ENCODE measurements at regions not wholly inside any gene's neighbourhood (a gene's known extent, or its start where the extent isn't known, plus 50 kb on each side); places are given as distances from the start of the nearest gene placed in this dataset.

GRCh38 chr2:12918835-12919445 is 202.2 kb downstream of the TRIB2 start:
- no peak for TF ChIP-seq POLR2A (IDR thresholded peaks at IDR 0.05)
- TF ChIP-seq, protein P1, sequence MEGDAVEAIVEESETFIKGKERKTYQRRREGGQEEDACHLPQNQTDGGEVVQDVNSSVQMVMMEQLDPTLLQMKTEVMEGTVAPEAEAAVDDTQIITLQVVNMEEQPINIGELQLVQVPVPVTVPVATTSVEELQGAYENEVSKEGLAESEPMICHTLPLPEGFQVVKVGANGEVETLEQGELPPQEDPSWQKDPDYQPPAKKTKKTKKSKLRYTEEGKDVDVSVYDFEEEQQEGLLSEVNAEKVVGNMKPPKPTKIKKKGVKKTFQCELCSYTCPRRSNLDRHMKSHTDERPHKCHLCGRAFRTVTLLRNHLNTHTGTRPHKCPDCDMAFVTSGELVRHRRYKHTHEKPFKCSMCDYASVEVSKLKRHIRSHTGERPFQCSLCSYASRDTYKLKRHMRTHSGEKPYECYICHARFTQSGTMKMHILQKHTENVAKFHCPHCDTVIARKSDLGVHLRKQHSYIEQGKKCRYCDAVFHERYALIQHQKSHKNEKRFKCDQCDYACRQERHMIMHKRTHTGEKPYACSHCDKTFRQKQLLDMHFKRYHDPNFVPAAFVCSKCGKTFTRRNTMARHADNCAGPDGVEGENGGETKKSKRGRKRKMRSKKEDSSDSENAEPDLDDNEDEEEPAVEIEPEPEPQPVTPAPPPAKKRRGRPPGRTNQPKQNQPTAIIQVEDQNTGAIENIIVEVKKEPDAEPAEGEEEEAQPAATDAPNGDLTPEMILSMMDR (IDR thresholded peaks at IDR 0.05): no peak

All from heart left ventricle (tissue), 13 donors.